ENCODE measurements at regions not wholly inside any gene's neighbourhood (a gene's known extent, or its start where the extent isn't known, plus 50 kb on each side); places are given as distances from the start of the nearest gene placed in this dataset.

DNA sequence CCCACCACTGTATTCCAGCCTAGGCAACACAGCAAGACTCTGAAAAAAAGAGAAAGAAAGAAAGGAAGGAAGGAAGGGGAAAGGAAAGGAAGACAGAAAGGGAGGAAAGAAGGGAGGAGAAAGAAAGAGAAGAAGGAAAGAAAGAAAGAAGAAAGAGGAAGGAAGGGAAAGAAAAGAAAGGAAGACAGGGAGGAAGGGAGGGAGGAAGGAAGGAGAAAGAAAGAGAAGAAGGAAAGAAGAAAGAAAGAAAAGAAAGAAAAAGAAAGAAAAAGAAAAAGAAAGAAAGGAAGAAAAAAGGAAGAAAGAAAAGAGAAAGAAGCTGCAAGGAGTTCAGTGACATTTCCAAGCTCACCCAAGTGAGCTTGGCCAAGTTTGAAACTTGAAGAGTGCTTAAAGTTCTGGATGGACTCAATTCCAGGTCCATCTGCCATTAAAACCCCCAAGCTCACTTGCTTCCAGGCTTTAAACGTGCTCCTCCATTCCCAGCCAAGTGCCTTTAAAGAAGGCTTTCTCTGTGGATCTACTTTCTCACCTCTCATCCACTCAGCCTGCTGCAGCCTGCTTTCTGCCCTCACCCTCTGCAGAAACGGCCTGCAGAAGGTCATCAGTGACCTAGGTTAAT is 101.5 kb downstream of the VCPKMT start:
- H3K9me3 ChIP-seq (ENCODE audit: low read length), result peaks cover 6% of the 10 kb centered on the region; the same call in 1 of the 2 replicates
- H2AFZ ChIP-seq (ENCODE audit: low read length), result no peak overlapping the region
- no peaks in the 10 kb centered on the region for H3F3A ChIP-seq (ENCODE audit: insufficient read depth, low read length)
- H3K27ac ChIP-seq (ENCODE audit: low read depth, low read length, poor library complexity, severe bottlenecking), result no peak overlapping the region
- H3K4me3 ChIP-seq (ENCODE audit: low read depth, low read length, poor library complexity, severe bottlenecking), result no peak overlapping the region
- no peak overlapping the region for H3K4me2 ChIP-seq (ENCODE audit: low read length)
- H3K4me1 ChIP-seq (ENCODE audit: insufficient read depth, low read length, severe bottlenecking), result no peaks in the 10 kb centered on the region
- H4K20me1 ChIP-seq (ENCODE audit: insufficient read depth, low read length), result no peaks in the 10 kb centered on the region
- H3K79me2 ChIP-seq (ENCODE audit: insufficient read depth, low read length), result no peaks in the 10 kb centered on the region
- no peak for TF ChIP-seq CTCF (IDR thresholded peaks at IDR 0.05; ENCODE audit: low read length)
- TF ChIP-seq EZH2 (IDR thresholded peaks at IDR 0.05; ENCODE audit: borderline replicate concordance, low read length), result no peak
- H3K9me2 ChIP-seq (ENCODE audit: low read depth, low read length), result no peaks in the 10 kb centered on the region
- H3K9ac ChIP-seq (ENCODE audit: low read length), result no peak overlapping the region
- no peaks in the 10 kb centered on the region; the same call in 1 of the 2 replicates for H3K36me3 ChIP-seq (ENCODE audit: insufficient read depth, low read length)
- peaks cover 22% of the 10 kb centered on the region; the same call in 1 of the 2 replicates for H3K27me3 ChIP-seq (ENCODE audit: insufficient read depth, low read length)

GRCh38 chr14:50015716-50016115 is 100.7 kb downstream of the VCPKMT start:
- H3F3A ChIP-seq (ENCODE audit: insufficient read depth, low read length), result no peaks in the 10 kb centered on the region
- H3K4me2 ChIP-seq (ENCODE audit: low read length), result no peak overlapping the region
- no peak overlapping the region for H3K9ac ChIP-seq (ENCODE audit: low read length)
- H3K79me2 ChIP-seq (ENCODE audit: insufficient read depth, low read length), result no peaks in the 10 kb centered on the region
- peaks cover 9% of the 10 kb centered on the region; the same call in 1 of the 2 replicates for H3K9me3 ChIP-seq (ENCODE audit: low read length)
- no peaks in the 10 kb centered on the region for H3K4me1 ChIP-seq (ENCODE audit: insufficient read depth, low read length, severe bottlenecking)
- no peak overlapping the region for H3K27ac ChIP-seq (ENCODE audit: low read depth, low read length, poor library complexity, severe bottlenecking)
- peaks cover 27% of the 10 kb centered on the region; the same call in 1 of the 2 replicates for H3K27me3 ChIP-seq (ENCODE audit: insufficient read depth, low read length)
- H4K20me1 ChIP-seq (ENCODE audit: insufficient read depth, low read length), result no peaks in the 10 kb centered on the region
- TF ChIP-seq CTCF (IDR thresholded peaks at IDR 0.05; ENCODE audit: low read length) (no peak), EZH2 (IDR thresholded peaks at IDR 0.05; ENCODE audit: borderline replicate concordance, low read length) (no peak)
- no peaks in the 10 kb centered on the region; the same call in 1 of the 2 replicates for H3K36me3 ChIP-seq (ENCODE audit: insufficient read depth, low read length)
- no peak overlapping the region for H2AFZ ChIP-seq (ENCODE audit: low read length)
- no peak overlapping the region for H3K4me3 ChIP-seq (ENCODE audit: low read depth, low read length, poor library complexity, severe bottlenecking)
- H3K9me2 ChIP-seq (ENCODE audit: low read depth, low read length), result no peaks in the 10 kb centered on the region

DNA sequence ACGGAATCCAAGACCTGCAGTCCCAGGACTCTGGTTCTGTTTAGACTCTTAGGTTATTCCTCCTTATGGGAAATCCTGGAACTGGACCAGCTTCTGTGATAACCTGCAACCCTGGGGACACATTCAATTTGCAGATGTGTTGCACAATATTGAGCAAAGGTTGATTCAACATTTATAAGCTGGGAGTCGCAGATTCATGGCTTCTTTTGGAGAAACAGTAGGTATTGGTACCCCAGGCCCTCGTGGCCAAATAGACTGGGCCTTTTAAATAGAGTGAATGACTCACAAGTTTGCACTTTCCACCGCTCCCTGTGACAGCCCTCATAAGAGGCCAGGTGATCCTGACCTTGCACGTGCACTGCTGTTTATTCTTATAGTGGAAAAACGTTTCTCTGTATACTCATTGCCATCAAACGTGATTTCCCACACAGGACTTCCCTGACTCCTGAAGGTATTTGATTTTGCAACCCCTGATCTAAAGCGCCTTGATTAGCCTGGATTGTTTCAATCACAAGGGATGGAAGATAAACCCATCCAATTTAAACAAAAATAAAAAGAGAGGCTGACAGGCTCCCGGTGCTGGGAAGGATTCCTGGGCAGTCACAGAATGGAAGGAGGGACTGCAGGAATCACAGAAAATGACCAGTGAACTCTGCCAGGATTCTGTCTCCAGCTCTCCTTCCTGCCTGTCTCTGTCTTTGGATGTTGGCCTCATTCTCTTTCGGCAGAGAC is 98.0 kb downstream of the VCPKMT start:
- Histone ChIP-seq H3K9me2 (ENCODE audit: low read depth, low read length) (no peaks in the 10 kb centered on the region), H2AFZ (ENCODE audit: low read length) (no peak overlapping the region), H3K9ac (ENCODE audit: low read length) (no peak overlapping the region), H3K36me3 (ENCODE audit: insufficient read depth, low read length) (no peaks in the 10 kb centered on the region; the same call in 1 of the 2 replicates), H3K9me3 (ENCODE audit: low read length) (peaks cover 17% of the 10 kb centered on the region; the same call in 1 of the 2 replicates), H3F3A (ENCODE audit: insufficient read depth, low read length) (no peaks in the 10 kb centered on the region), H3K4me3 (ENCODE audit: low read depth, low read length, poor library complexity, severe bottlenecking) (no peak overlapping the region), H3K4me2 (ENCODE audit: low read length) (no peak overlapping the region), H3K27ac (ENCODE audit: low read depth, low read length, poor library complexity, severe bottlenecking) (no peak overlapping the region), H3K4me1 (ENCODE audit: insufficient read depth, low read length, severe bottlenecking) (no peaks in the 10 kb centered on the region), H3K79me2 (ENCODE audit: insufficient read depth, low read length) (no peaks in the 10 kb centered on the region), H4K20me1 (ENCODE audit: insufficient read depth, low read length) (no peaks in the 10 kb centered on the region), H3K27me3 (ENCODE audit: insufficient read depth, low read length) (peaks cover 27% of the 10 kb centered on the region; the same call in 1 of the 2 replicates)
- TF ChIP-seq EZH2 (IDR thresholded peaks at IDR 0.05; ENCODE audit: borderline replicate concordance, low read length) (no peak), CTCF (IDR thresholded peaks at IDR 0.05; ENCODE audit: low read length) (no peak)
